HK-2 (cell line): ENCODE measurements at regions not wholly inside any gene's neighbourhood (a gene's known extent, or its start where the extent isn't known, plus 50 kb on each side); places are given as distances from the start of the nearest gene placed in this dataset.
A peak's percentile ranks its signal among the peaks of the same experiment; 100 is the strongest.
"Not testable (repeated sequence)": the region's sequence is repeated elsewhere in the genome, so short reads cannot be mapped to it uniquely, and the experiment has no call there.

Source experiments
- DNase-seq: peaks from one replicate; pipeline ENCODE4 v3.0.0-alpha.2; 2018; ENCODE audit not compliant: unreplicated experiment

DNA sequence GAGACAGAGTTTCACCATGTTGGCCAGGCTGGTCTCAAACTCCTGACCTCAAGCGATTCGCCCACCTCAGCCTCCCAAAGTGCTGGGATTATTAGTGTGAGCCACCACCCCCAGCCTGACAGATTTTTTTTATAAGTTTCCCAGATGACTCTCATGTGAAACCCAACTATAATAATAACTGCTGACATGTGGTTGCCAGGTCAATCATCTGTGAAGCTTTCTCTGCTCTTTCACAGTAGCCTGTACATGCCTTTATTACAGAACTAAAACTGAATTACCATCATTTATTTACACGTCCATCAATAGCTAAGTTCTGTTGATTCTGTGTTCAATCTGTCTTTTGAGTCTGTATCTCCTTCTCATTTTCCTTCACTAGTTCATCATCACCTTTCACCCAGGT, 218.5 kb downstream of the RPS29 start:
- DNase-seq: no peak

DNA sequence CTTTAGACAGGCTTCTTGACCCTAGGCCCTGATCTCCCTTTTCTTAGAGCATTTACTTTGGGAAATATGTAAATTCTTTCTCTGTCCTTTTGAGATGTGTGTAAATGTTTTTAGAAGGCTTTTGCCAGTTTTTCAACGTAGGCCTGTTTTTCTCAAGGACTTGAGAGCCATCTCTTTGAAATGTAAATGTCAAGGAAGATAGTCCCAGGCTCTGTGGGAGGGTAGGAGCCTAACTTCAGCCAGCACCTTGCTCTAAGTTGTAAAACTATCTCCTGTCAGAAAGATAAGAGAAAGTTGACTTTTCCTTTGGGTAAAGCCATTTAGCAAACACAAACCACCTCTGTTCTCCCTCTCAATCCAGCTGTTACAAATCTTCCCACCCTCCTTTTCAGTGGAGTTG, 219.8 kb downstream of the RPS29 start:
- DNase-seq: no peak

DNA sequence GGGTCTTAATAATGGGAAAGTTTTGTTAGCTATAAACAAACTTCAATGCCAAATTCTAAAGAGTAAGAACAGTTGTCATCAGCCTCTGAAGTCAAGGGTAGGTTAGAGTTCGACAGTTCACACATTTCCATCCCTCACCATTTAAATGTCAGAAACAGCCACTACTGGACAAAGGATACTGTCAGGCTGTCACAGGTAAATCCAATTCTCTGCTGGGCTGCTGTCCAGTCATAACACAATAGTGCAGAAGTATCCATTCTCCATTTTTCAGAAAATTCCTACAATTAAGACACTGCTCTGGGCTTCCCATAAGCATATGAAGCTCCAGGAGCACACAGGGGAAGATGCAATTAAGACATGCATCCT, 221.4 kb downstream of the RPS29 start:
- DNase-seq: no peak

DNA sequence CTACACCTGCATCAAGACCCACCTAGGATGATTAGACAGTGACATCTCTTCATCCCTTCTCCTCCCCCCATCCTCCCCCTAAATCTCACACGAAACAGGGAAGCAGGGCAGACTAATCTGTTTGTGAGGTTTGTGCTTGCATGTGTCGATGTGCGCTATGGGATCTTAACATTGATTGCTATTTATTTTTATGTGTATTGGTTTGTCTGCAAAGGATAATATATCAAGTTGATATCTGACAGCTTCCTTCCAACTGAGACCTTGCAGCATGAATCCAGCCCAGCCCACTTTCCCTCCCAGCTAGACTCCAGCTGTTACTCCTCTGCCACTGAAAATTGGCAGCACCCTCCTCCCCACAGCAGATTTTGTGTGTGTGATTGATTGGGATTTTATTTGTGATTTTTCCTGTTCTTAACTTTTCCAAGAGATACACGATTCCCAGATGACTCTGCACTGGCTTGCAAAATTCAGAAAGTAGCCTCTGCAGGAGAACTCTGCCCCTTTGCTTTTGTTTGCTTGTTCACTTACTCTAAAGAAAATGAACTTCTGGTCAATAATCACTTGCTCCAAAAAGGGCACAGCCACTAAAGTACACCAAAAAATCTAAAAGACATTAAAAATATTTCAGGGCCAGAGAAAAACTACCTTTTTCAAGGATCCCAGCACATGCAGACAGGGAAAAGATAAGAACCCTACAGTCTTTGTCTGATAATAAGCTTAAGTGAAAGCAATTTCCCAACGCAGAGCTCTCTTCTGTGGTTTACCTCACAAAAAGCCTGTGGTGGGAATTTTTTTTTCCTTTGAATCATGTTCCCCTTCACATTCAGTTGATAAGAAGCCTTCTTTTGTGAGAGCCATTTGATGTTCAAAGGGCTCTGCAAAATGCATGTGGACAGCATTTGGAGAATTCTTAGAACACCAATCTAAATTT, 222.1 kb downstream of the RPS29 start:
- no peak for DNase-seq

DNA sequence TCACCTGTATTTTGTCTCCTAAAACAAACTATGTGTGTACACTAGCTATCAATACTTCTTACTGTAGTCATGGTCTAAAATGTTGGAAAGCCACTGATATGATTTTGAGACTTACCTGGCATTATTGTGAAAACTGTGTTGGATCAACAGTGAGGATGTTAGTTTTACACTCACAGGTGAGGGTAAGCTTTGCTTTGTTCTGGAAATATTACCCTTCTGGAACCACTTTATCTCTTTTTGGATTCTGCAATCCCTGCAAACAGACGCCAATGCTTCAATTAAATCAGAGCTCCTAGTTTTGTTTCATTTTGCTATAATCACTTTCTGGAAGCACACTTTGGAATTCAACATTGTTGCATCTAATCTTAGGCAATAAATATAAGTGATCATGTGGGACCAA, 223.3 kb downstream of the RPS29 start:
- no peak for DNase-seq

DNA sequence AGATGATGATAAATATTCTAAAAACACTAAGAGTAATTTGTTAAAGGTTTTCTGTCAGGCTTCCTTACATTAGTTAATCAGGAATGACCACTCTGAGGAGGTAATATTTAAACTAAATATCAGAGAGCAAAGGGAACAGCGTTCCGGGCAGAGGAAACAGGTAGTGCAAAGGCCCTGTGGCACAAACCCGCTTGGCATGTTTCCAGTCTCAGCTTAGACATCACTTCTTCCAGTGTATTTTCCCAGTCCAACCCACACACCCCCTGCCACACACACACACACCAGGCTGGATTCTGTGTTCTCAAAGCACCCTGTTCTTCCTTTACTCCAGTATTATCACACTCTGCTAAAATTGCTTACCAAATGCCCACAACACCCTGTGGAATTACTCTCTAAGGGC, 247.1 kb downstream of the RPS29 start:
- DNase-seq: no peak

DNA sequence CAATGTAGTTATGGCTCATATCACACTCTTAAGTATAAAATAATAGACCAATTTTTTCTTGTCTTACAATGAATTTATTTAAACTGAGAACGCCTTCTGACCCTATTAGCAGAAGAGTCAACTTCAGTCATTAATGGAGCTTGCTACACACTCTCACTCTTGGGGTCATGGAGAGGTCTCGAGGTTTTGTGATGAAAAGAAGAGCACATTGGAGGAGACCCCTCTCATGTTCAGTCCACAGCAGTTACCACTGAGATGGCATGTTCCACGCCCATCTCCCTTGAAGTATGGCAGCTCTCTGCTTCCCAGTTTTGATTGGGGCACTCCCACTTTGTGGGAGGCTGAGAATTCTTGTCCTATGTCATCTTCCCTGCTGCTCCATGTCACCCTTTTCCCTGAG, 266.4 kb downstream of the RPS29 start:
- no peak for DNase-seq

DNA sequence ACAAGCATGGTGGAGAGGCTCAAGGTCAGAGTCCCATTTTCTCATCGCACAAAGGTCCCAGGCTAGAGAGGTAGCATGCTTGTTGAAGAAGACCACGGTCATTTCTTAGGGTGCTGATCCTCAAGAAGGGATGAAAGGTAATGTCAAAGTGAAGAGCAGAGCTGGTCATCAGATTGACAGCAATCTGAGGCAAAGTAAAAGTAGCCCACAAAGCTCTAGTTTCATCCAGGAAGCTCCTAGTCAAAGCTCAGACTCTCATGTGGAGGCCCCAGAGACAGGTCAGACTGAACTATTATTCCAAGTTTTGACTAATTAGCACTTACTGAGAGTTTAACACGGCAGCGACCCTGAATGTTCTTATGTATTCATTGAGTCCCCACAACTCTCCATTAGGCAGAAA, 270.6 kb downstream of the RPS29 start:
- DNase-seq: no peak

DNA sequence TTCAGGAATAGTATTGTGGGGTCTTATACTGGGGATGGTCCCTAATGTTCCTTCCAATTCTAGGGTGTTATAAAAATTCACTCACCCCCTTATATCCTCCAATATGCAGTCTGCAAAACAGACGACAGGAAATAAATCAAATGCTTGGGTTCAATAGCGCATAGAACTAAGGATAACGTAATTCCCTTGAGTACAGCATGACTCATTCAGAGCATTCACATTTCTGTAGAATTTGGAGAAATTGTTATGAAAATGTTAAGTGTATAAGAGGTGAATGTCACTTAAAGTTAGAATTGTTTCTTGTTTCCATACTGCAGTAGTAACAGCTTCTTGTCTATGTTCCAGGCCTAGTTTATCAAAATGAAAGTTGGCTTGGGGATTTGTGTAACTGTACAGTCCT, 271.4 kb downstream of the RPS29 start:
- DNase-seq: no peak

DNA sequence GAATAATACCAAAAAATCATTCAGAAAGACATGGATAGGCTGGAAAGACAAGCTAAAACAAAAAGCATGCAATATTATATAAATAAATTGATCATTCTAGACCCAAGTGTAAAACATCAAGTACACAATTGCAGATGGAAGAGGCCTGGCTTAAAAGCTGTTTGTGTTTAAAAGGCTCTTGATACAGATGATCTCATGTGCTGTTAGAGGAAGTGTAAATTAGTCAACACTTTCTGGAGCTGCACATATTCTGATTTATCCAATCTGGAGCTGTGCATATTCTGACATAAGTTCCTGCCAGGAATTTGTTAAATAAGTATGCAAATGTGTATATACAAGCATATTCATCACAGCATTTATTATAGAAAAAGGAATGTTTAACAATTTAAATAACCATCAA, 273.1 kb downstream of the RPS29 start:
- no peak for DNase-seq

DNA sequence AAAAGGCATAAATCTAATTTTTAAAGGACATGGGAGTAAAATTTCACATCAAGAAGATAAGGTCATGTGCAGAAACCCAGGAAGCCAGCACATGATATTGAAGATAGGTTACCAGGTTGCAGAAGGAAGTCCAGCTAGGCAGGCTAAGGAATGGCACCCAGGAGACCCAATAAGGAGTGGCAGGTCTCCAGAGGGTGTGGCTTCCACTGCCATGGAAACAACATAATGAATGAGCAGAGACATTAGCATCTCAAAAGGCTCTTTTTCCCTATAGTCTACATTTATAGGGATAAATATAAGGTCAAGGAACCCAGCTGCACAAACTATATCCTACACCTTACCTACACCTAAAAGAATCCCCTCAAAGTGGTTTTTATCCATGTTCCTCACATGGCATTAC, 275.9 kb downstream of the RPS29 start:
- DNase-seq: no peak

DNA sequence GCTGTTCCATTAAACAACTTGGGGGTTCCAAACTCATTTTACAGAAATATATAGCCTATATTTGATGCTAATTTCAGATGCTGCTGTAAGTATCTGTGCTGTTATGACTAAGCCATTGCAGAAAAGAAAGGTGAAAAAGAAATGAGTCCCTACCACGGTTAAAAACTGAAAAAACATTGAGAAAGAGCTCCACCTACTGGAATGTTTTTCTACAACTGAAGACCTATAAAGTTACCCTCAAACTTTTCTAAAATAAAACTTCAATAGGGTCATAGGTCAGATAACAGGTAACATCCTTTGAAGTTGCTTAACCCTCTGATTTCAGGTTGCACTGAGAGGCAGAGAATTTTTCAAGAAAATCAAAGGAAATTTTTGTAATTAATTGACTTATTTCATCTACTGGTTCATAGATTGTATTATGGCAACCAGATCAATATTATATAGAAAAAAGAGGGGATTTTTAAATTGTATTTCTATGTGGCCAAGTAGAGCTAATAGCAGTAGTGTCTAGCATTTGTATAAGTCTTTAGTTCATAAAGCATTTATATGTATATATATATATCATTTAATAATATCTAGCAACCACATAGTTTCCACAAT, 279.9 kb downstream of the RPS29 start:
- DNase-seq: no peak

DNA sequence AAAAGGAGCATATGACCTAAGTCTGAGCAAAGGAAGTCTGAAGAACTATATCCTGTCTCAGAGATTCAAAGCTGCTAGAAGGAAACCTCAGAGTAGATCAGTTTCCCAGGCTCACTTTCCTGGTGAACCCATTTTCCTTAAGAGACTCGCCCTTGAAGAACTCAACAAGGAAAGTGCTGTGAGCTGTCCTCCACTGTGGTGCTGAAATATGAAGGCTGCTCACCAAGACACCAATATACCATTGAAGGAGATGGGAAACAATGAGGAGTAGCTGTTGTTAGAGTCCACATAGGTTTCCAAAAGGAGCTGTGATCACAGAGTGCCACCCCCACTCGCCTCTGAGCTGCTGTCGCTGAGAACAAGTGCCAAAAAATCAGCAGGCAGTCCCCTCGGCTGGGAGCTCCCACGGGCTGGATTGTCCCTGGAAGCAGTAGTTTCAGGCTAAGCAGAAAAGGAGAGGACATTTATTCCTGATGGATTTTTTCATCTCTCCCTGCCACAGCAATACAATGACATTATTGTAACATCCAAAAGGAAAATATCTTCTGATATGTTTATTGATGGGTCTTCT, 282.1 kb downstream of the RPS29 start:
- DNase-seq: peak; percentile 11

DNA sequence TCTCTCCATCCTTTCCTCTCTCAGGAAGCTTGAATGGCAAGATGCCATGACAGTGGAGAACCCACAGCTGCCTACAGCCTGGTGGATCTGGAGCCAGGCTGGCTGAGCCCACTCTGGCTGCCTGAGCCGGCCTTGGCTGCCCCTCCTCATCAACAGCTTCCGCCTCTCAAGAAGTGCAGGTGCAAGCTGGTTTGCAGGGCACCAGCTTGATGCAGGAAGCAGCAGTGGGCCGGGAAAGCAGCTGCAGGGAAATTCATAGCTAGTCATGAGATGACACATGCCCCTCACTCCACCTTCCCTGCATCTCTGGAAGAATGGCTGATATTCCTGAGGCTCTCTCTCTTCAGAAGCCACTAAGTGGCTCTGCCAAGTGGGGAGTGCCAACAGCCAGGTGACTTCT, 289.1 kb downstream of the RPS29 start:
- DNase-seq: no peak

DNA sequence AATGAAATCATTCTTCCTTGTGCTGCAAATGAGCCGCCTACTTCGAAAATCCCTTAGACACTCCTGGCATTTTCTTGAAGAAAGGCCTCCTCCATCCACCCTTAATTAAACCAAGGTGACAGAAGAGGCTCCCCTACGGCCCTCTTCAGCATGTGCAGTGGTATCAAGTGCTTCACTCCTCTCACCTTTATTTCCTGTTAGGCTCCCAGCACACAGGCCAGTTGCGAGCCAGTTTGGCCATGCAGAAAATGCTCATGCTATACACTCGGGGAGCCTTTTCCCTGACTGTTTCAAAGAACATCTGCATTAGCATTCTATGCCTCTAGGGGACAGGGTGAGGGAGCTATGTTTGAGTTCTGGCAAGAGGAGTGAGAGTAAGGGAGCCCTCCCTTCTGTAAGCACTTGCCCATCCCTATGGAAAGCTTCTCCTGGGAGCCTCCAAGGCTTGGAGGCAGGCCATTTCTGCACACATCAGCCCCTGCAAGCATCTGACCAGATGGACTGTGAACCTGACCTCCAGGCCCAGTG, 291.5 kb downstream of the RPS29 start:
- DNase-seq: no peak

DNA sequence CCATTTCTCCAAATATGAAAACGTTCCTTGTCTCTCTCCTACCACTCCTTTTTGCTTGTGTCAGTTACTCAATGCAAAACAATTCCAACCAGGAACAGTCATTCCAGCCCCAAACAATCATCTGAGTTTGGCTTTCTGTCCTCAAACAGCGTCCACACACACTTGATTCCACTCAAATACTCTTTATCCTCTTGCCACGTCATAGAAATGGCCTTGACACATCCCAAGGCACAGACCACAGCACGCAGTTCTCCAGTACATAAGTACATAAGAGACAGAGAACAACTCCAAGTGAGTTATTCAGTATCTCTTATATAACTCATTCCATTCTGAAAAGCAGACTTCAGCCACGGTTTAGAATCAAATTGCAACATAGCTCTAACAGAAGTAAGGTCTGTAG, 299.2 kb downstream of the RPS29 start:
- no peak for DNase-seq

DNA sequence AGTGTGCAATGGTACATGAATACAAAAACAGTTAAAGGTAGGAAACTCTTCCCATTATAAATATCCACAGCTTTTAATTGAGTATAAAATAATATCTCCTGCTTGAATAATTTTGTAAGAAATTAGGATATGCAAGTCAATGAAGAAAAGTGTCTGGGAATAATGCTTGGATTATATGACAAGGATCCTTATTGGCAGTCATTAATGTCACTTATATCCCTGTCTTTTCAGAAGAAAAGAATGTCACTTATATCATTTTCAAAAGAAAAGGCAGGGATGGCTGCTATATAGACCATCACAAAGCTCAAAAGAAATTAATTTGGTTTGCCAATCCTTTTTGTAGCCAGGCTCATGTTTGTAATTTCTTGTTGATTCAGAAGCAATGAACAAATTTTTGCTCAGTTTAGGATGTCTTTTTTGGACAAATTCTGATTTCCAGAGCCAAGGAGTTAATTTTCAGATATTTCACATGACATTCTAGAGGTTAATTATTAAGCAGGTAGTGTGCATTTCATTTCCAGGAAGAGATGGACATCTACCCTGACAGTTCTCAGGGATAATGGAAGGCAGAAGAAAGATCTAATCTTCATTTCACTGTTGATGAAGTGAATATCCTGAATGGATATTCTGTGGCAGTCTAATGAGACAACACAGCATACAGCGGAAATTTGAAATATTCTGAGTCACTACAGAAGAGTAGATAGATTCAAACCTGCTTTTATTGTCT, 299.8 kb downstream of the RPS29 start:
- no peak for DNase-seq

DNA sequence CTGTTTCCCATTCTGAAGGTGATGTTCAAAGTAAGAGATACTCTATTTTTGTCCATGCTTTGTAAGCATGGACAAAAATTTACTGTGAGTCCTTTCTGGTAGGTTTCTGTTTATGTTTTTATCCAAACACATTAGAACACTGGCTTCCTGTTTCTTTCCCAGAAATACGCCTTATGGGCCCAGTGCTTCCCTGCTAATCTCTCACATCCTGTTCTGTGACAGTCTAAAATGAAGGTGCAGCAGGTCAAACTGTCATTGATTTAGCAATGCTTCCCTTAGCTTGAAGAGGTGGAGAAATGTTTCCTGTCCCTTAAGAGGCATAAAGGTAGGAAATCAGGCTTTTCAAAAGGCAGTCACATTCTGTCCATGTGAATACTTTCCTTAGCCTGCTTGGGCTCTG, 305.6 kb downstream of the RPS29 start:
- DNase-seq: no peak

DNA sequence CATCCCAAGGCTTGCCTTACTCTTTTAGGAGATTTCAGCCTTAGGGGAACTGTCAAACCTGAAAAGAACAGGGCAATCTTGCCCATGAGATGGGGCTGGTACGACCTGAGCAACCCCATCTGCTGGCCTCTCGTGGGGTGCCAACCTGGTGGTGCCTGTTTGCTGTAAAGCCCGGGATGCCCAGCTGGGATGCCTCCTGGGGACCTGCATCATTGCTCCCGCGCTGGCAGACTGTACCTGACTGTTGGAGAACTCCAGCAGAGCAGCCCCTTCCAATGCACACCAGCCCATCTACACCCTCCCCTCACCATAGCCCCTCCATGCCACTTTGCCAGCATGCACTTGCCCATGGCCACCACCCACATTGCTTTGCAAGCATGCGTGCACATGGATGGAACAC, 335.7 kb downstream of the RPS29 start:
- no peak for DNase-seq

DNA sequence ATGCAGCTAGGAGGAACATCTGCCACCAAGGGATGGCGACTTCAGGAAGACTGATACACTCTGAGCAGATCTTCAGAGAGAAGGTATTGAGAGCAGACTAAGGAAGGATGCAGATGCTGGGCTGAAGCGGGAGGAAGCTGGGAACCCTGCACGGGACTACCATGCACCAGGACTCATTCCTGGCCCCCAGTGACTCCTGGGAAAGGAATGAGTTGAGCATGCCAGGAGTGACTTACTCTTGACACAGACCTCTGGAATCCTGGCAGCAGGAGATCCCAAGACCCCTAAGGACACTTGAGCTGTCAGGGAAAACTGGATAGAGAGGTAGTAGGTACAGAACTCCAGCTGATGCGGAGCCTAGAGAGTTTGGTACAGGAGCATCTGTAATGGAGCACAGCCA, 336.1 kb downstream of the RPS29 start:
- DNase-seq: no peak

DNA sequence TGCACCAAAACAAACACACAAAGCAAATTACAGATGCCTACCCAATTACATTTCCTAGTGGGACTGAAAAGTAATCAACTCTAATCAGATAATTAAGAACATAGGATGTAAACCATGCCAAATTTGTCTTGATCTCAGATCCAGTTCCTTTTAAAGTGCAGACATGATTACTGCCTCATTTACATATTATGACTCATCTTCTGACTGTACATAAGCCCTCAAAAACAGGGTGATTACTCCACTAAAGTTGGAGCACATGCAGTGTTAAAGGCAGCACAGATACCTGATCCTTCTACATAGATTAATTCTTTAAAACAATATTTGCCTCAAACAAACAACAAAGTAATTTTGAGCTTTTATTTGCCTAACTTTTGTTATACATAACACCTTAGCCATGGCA, 337.2 kb downstream of the RPS29 start:
- DNase-seq: no peak

DNA sequence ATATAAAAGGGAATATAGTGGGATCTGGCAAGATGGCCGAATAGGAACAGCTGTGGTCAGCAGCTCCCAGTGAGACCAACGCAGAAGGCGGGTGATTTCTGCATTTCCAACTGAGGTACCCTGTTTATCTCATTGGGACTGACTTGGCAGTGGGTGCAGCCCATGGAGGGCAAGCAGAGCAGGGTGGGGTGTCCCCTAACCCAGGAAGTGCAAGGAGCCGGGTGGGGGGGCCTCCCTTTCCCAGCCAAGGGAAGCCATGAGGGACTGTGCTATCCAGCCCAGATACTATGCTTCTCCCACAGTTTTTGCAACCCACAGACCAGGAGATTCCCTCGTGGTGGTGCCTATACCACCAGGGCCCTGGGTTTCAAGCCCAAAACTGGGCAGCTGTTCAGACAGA, 342.4 kb downstream of the RPS29 start:
- DNase-seq: not testable (repeated sequence)
